Ishikawa (cell line): ENCODE measurements at regions not wholly inside any gene's neighbourhood (a gene's known extent, or its start where the extent isn't known, plus 50 kb on each side); places are given as distances from the start of the nearest gene placed in this dataset.

Source experiments
- CEBPB ChIP-seq: IDR thresholded peaks from 2 replicates; pipeline ENCODE4 v1.6.1; 2012
- CREB1 ChIP-seq: IDR thresholded peaks from 2 replicates; pipeline ENCODE4 v1.6.1; 2012; ENCODE audit warnings: low read depth
- EGR1 ChIP-seq: IDR thresholded peaks from 2 replicates; pipeline ENCODE4 v1.6.1; 2012
- EP300 ChIP-seq: IDR thresholded peaks from 2 replicates; pipeline ENCODE4 v1.6.1; 2012; ENCODE audit warnings: borderline replicate concordance
- FOXM1 ChIP-seq: IDR thresholded peaks from 2 replicates; pipeline ENCODE4 v1.6.1; 2012; ENCODE audit warnings: low read depth, borderline replicate concordance
- NFIC ChIP-seq: IDR thresholded peaks from 2 replicates; pipeline ENCODE4 v1.6.1; 2012
- RAD21 ChIP-seq: IDR thresholded peaks from 2 replicates; pipeline ENCODE4 v1.6.1; 2012; ENCODE audit warnings: low read depth
- TAF1 ChIP-seq: IDR thresholded peaks from 2 replicates; pipeline ENCODE4 v1.6.1; 2012; ENCODE audit warnings: low read depth, mild to moderate bottlenecking
- TCF12 ChIP-seq: IDR thresholded peaks from 2 replicates; pipeline ENCODE4 v1.6.1; 2012; ENCODE audit warnings: low read depth
- TEAD4 ChIP-seq: IDR thresholded peaks from 2 replicates; pipeline ENCODE4 v1.6.1; 2012
- YY1 ChIP-seq: IDR thresholded peaks from 2 replicates; pipeline ENCODE4 v1.6.1; 2012; ENCODE audit warnings: low read depth
- ZBTB7A ChIP-seq: IDR thresholded peaks from 2 replicates; pipeline ENCODE4 v1.6.1; 2012; ENCODE audit warnings: low read depth
- TF ChIP-seq, protein P1 (sequence below): IDR thresholded peaks from 2 replicates; pipeline ENCODE4 v1.6.1; 2012
- TF ChIP-seq, protein P2 (sequence below): IDR thresholded peaks from 2 replicates; pipeline ENCODE4 v1.6.1; 2012
- TF ChIP-seq, protein P3 (sequence below): IDR thresholded peaks from 2 replicates; pipeline ENCODE4 v1.6.1; 2012; ENCODE audit warnings: low read depth, mild to moderate bottlenecking

DNA sequence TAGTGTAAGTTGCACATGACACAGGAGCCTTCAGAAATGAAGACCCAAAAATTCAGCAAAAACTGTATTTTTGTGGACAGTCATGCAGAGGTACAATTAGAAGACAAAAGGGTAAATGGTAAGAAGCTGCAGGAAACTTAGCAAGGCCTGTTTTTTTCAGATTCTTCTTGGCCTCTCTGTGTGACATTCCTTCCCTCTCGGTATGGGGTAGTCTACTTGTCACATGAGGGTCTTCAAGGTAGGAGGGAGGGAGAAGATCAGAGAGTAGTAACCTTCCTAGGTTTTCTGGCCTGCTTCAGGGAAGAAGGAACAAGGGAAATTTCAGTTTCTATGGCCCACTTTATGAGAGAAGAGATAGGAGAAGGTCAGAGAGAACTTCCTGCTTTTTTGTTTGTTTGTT is 230.4 kb upstream of the PPP1R2C start:
- TF ChIP-seq ZBTB7A (no peak), CEBPB (no peak), FOXM1 (no peak), TCF12 (no peak), CREB1 (no peak), RAD21 (no peak), TEAD4 (no peak)
- TF ChIP-seq, protein P1, sequence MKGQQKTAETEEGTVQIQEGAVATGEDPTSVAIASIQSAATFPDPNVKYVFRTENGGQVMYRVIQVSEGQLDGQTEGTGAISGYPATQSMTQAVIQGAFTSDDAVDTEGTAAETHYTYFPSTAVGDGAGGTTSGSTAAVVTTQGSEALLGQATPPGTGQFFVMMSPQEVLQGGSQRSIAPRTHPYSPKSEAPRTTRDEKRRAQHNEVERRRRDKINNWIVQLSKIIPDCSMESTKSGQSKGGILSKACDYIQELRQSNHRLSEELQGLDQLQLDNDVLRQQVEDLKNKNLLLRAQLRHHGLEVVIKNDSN, result no peak
- TF ChIP-seq, protein P2, sequence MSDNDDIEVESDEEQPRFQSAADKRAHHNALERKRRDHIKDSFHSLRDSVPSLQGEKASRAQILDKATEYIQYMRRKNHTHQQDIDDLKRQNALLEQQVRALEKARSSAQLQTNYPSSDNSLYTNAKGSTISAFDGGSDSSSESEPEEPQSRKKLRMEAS, result no peak
- TF ChIP-seq, protein P3, sequence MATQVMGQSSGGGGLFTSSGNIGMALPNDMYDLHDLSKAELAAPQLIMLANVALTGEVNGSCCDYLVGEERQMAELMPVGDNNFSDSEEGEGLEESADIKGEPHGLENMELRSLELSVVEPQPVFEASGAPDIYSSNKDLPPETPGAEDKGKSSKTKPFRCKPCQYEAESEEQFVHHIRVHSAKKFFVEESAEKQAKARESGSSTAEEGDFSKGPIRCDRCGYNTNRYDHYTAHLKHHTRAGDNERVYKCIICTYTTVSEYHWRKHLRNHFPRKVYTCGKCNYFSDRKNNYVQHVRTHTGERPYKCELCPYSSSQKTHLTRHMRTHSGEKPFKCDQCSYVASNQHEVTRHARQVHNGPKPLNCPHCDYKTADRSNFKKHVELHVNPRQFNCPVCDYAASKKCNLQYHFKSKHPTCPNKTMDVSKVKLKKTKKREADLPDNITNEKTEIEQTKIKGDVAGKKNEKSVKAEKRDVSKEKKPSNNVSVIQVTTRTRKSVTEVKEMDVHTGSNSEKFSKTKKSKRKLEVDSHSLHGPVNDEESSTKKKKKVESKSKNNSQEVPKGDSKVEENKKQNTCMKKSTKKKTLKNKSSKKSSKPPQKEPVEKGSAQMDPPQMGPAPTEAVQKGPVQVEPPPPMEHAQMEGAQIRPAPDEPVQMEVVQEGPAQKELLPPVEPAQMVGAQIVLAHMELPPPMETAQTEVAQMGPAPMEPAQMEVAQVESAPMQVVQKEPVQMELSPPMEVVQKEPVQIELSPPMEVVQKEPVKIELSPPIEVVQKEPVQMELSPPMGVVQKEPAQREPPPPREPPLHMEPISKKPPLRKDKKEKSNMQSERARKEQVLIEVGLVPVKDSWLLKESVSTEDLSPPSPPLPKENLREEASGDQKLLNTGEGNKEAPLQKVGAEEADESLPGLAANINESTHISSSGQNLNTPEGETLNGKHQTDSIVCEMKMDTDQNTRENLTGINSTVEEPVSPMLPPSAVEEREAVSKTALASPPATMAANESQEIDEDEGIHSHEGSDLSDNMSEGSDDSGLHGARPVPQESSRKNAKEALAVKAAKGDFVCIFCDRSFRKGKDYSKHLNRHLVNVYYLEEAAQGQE, result no peak

DNA sequence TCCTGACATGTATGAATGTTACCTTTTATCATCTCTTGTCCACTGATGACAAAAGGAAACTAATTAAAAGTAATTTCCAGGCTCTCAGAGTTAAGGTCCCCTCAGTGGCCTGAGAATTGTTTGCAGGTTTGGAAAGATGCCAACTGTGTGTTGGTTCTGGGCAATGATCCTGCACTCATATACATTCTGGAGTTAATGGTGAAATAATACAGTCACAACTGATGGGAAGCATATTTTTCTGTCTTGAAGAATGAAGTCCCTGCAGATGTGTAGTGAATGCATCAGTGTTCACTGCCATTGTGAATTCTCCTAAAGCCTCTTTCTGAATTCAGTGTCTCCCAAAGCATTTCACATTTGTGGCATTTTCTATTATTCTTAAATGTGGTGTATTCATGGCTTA is 238.1 kb upstream of the PPP1R2C start:
- TF ChIP-seq NFIC (0 out of 2 replicates have a peak, but pooled peaks have one; percentile 29), YY1 (no peak)

DNA sequence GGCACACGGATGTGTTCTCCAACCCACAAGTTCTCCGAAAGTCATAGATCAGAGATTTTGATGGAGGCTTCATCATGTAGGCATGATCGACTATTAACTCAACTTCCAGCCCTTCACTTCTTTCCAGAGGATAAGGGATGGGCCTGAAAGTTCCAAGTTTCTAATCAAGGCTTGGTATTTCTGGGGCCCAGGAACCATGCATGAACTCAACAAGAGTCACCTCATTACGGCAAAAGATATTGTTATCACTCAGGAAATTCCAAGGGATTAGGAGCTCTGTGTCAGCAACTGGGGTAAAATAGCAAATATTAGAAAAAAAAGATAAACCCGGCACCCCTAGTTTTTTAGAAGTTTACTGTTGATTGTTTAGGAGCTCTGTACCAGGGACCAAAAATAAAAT is 240.1 kb upstream of the PPP1R2C start:
- TF ChIP-seq NFIC, result no peak
- no peak for TF ChIP-seq CREB1
- no peak for TF ChIP-seq ZBTB7A
- no peak for TF ChIP-seq RAD21
- TF ChIP-seq, protein P2, result no peak
- TF ChIP-seq, protein P3, result no peak
- TF ChIP-seq FOXM1, result no peak
- TF ChIP-seq TEAD4, result no peak
- no peak for TF ChIP-seq YY1
- TF ChIP-seq TAF1, result no peak
- no peak for TF ChIP-seq TCF12
- TF ChIP-seq CEBPB, result no peak
- no peak for TF ChIP-seq EGR1
- no peak for TF ChIP-seq EP300
- TF ChIP-seq, protein P1, result no peak

DNA sequence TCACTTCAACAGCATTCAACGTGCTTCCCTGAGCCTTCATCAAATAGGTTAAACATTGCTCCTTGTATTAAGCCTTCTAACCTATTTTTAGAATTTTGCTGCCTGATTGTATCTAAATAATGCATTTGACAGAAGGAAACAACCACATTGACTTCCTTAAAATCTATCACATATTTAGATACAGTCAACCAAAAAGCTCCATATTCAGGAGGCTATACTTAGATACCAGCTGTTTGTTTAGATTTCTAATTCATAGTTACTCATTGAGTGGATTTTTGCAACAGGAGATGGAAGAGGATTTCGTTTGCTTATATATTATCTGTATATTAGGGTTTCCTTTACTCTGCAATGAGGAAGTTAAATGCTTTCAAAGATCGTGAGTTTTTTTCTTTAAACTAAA is 241.1 kb upstream of the PPP1R2C start:
- no peak for TF ChIP-seq EGR1
- TF ChIP-seq TCF12, result no peak
- no peak for TF ChIP-seq TEAD4
- no peak for TF ChIP-seq YY1
- TF ChIP-seq FOXM1, result no peak
- TF ChIP-seq NFIC, result no peak
- TF ChIP-seq CREB1, result no peak
- TF ChIP-seq, protein P3, result no peak
- TF ChIP-seq ZBTB7A, result no peak
- no peak for TF ChIP-seq EP300
- TF ChIP-seq, protein P2, result no peak
- TF ChIP-seq, protein P1, result no peak
- TF ChIP-seq RAD21, result no peak
- no peak for TF ChIP-seq CEBPB
- no peak for TF ChIP-seq TAF1
